ENCODE measurements at regions not wholly inside any gene's neighbourhood (a gene's known extent, or its start where the extent isn't known, plus 50 kb on each side); places are given as distances from the start of the nearest gene placed in this dataset.

GRCh38 chr10:132992433-132993215 lies 50.3 kb upstream of the CFAP46 start:
- no peak for TF ChIP-seq CTCF (IDR thresholded peaks at IDR 0.05; ENCODE audit: insufficient read depth, low read length)
- TF ChIP-seq REST (IDR thresholded peaks at IDR 0.05; ENCODE audit: insufficient replicate concordance, low read depth), result no peak
